Sigmoid colon (tissue), 6 donors: ENCODE measurements at regions not wholly inside any gene's neighbourhood (a gene's known extent, or its start where the extent isn't known, plus 50 kb on each side); places are given as distances from the start of the nearest gene placed in this dataset.

ENCODE experiments used
- DNase-seq: peaks from one replicate; pipeline ENCODE4 v3.0.0-alpha.2; 2019
- H3K27ac ChIP-seq, 4 donors: fragments of 200-600 bp; sonication (generic); one replicate each; pipeline ENCODE4 v1.5.1; 2016 to 2019; ENCODE audit warnings: mild to moderate bottlenecking in 1 of 4
- H3K27me3 ChIP-seq, 3 donors: fragments of 200-600 bp; sonication (generic); one replicate each; pipeline ENCODE4 v1.5.1; 2019; ENCODE audit warnings: mild to moderate bottlenecking in 1 of 3
- H3K36me3 ChIP-seq, 4 donors: fragments of 200-600 bp; sonication (generic); one replicate each; pipeline ENCODE4 v1.5.1; 2016 to 2019
- H3K4me1 ChIP-seq, 4 donors: fragments of 200-600 bp; sonication (generic); one replicate each; pipeline ENCODE4 v1.5.1; 2017 to 2019
- H3K4me3 ChIP-seq, 4 donors: fragments of 200-600 bp; sonication (generic); one replicate each; pipeline ENCODE4 v1.5.1; 2017 to 2019; ENCODE audit warnings: mild to moderate bottlenecking in 2 of 4, moderate library complexity in 1 of 4
- H3K9me3 ChIP-seq, 4 donors: fragments of 200-600 bp in 3 of 4; sonication (generic) in 3 of 4; one replicate each; pipeline versions ENCODE4 v1.5.1 to v1.6.1; 2013 to 2019
- CTCF ChIP-seq, 4 experiments: fragments of 450-650 bp in 3 of 4; fragments of 200-600 bp in 1 of 4; IDR thresholded peaks; one replicate each; pipeline ENCODE4 v1.5.1; 2016 to 2019; ENCODE audit warnings: antibody characterized with exemption in 4 of 4, mild to moderate bottlenecking in 3 of 4, moderate library complexity in 2 of 4
- EP300 ChIP-seq, 4 donors: sonication (generic); formaldehyde crosslinking; IDR thresholded peaks; one replicate each; pipeline ENCODE4 v1.6.1; 2017; ENCODE audit warnings: antibody characterized with exemption in 4 of 4
- POLR2A ChIP-seq, 2 donors: fragments of 450-650 bp; IDR thresholded peaks; one replicate each; pipeline ENCODE4 v1.6.1; 2016; ENCODE audit warnings: antibody characterized with exemption in 2 of 2, mild to moderate bottlenecking in 2 of 2, moderate library complexity in 2 of 2
- POLR2AphosphoS5 ChIP-seq, 4 donors: sonication (generic); formaldehyde crosslinking; IDR thresholded peaks; one replicate each; pipeline ENCODE4 v1.6.1; 2017; ENCODE audit warnings: antibody characterized with exemption in 4 of 4
- WGBS, 2 donors: extraction: QIAGEN DNeasy Blood & Tissue Kit; methylation state at CpG; one replicate each; pipeline ENCODE4 v1.1.7; 2013; 5-methylcytosine and 5-hydroxymethylcytosine counted together
- intact Hi-C: fragments of 100-400 bp; cut with DNase I; formaldehyde crosslinking; loops from one replicate; pipeline ENCODE4 v1.15.1; 2023
- donor health status: healthy with polysubstance abuse.
- donor health status: healthy.

GRCh38 chr3:188047536-188047935 lies 106.4 kb upstream of the LPP start:
- no peaks in the 10 kb centered on the region for H3K9me3 ChIP-seq
- H3K27ac ChIP-seq: no peak overlapping the region
- TF ChIP-seq POLR2AphosphoS5 (IDR thresholded peaks at IDR 0.05) (no peak), POLR2A (IDR thresholded peaks at IDR 0.05) (no peak), EP300 (IDR thresholded peaks at IDR 0.05) (no peak), CTCF (IDR thresholded peaks at IDR 0.05) (no peak)
- no peaks in the 10 kb centered on the region for H3K27me3 ChIP-seq
- intact Hi-C loops: no loop called here
- H3K4me3 ChIP-seq: no peak overlapping the region
- H3K36me3 ChIP-seq: no peaks in the 10 kb centered on the region
- WGBS, 2 donors: 63 to 82% methylated on average over 1 of the region's 1 CpG
- peaks cover 0 to 19% (median 16%) of the 10 kb centered on the region in 4 donors for H3K4me1 ChIP-seq
- DNase-seq: no peak

GRCh38 chr3:188049606-188050530 lies 104.1 kb upstream of the LPP start:
- no peaks in the 10 kb centered on the region for H3K36me3 ChIP-seq
- DNase-seq: no peak

GRCh38 chr3:188051801-188052168 lies 102.2 kb upstream of the LPP start:
- WGBS, 2 donors: 78 to 84% methylated on average over 8 of the region's 8 CpGs
- Histone ChIP-seq H3K4me1 (peaks cover 0 to 38% (median 37%) of the 10 kb centered on the region in 4 donors), H3K36me3 (no peaks in the 10 kb centered on the region), H3K27ac (peak overlapping the region; percentile 87 to 96 (median 90)), H3K27me3 (no peaks in the 10 kb centered on the region), H3K9me3 (no peaks in the 10 kb centered on the region), H3K4me3 (peak overlapping the region in 3 of 4 donors; percentile 10 to 13 (median 12))
- DNase-seq: peak; percentile 91
- TF ChIP-seq POLR2A (IDR thresholded peaks at IDR 0.05): no peak
- TF ChIP-seq POLR2AphosphoS5 (IDR thresholded peaks at IDR 0.05): peak in 2 of 4 donors; percentile 18 to 23
- TF ChIP-seq EP300 (IDR thresholded peaks at IDR 0.05): peak in 1 of 4 donors; percentile 6
- intact Hi-C loops: loop anchor here (1.0 to 10.0 kb wide), 10 partner anchors 101 to 897 kb away; partner anchors contain the start of gene BCL6

More at GRCh38 chr3:188049606-188050530, 104.1 kb upstream of the LPP start:
- Histone ChIP-seq H3K27me3 (no peaks in the 10 kb centered on the region), H3K4me1 (peaks cover 0 to 38% (median 37%) of the 10 kb centered on the region in 4 donors), H3K9me3 (no peaks in the 10 kb centered on the region), H3K4me3 (no peak overlapping the region), H3K27ac (peak overlapping the region in 3 of 4 donors; percentile 87 to 96 (median 91))
- TF ChIP-seq POLR2A (IDR thresholded peaks at IDR 0.05) (no peak), CTCF (IDR thresholded peaks at IDR 0.05) (no peak), EP300 (IDR thresholded peaks at IDR 0.05) (no peak), POLR2AphosphoS5 (IDR thresholded peaks at IDR 0.05) (no peak)
- intact Hi-C loops: loop anchor here (5.0 to 10.0 kb wide), 6 partner anchors 138 to 575 kb away; no protein-coding TSS in a partner anchor
- WGBS, 2 donors: 51 to 77% methylated on average over 10 of the region's 10 CpGs

- Histone ChIP-seq H3K36me3 (no peaks in the 10 kb centered on the region), H3K4me3 (peak overlapping the region in 3 of 4 donors; percentile 10 to 13 (median 12)), H3K9me3 (no peaks in the 10 kb centered on the region), H3K4me1 (peaks cover 0 to 38% (median 37%) of the 10 kb centered on the region in 4 donors), H3K27ac (peak overlapping the region; percentile 87 to 96 (median 90)), H3K27me3 (no peaks in the 10 kb centered on the region)
- TF ChIP-seq POLR2AphosphoS5 (IDR thresholded peaks at IDR 0.05) (peak; percentile 77 to 91 (median 82)), EP300 (IDR thresholded peaks at IDR 0.05) (peak; percentile 22 to 94 (median 61)), POLR2A (IDR thresholded peaks at IDR 0.05) (no peak), CTCF (IDR thresholded peaks at IDR 0.05) (peak; percentile 67 to 86 (median 72))
- DNase-seq: peak; percentile 99
- WGBS, 2 donors: 39 to 58% methylated on average over 17 of the region's 17 CpGs
- intact Hi-C loops: loop anchor here (1.0 to 10.0 kb wide), 10 partner anchors 100 to 896 kb away; partner anchors contain the start of gene BCL6
Observed at GRCh38 chr3:188052169-188053035, 101.6 kb upstream of the LPP start.
